ENCODE measurements at regions not wholly inside any gene's neighbourhood (a gene's known extent, or its start where the extent isn't known, plus 50 kb on each side); places are given as distances from the start of the nearest gene placed in this dataset.

GRCh38 chr2:128769457-128770142 lies 450.9 kb upstream of the HS6ST1 start:
- Histone ChIP-seq H3K27ac (no peak overlapping the region), H3K36me3 (replicated peaks) (no peaks in the 10 kb centered on the region), H3K4me3 (ENCODE audit: low read depth, low read length) (no peak overlapping the region), H3K27me3 (replicated peaks) (no peaks in the 10 kb centered on the region)
- in situ Hi-C loops (cut with HindIII; ENCODE audit: low pct_ligation_motif_present, low sequenced_read_pairs), result no loop called here
- DNase-seq, result no peak
- no peak for TF ChIP-seq CTCF (IDR thresholded peaks at IDR 0.05; ENCODE audit: low read depth, low read length, missing control alignments)

DNA sequence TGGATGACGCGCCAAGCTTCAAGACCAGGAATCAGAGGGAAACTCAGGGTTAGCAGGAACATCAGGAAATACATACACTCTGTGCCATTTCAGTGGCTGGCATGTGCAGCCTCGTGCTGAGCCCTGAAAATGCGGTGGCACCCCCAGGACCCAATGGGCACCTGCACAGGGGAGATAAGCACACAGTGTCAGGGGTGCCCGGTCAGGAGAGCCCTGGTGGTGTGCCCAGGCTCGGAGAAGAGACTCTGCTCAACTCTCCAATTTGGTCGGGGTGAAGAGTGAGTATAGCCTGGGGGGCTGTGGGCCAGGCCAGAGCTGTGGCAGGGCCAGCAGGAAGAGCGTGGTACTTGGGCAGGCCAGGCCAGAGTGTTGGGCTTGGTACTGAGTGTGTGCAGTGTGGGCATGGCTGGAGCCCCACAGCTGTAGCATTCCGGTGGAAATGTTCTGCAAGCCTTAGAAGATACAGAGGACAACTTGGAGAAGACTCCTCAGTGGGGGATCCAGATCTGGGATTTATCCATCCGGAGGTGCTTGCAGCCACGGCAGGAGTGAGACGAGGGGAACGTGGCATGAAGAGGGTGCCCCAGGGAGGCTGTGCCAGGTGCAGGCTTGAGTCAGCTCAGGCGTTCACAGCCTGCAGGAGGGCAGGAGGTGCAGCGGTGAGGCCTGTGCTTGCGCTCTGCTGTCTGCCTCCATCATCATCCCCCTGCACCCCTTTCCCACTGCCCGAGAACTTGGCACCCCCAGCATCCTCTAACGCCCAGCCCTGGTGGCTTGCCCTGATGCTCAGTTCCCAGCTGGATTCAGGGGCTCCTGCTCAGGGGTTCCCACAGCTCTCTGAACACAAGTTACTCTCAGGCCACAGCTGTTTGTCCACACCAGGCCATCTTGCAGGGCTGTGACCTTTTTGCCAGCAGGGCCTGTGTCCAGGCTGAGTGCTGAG lies 451.7 kb upstream of the HS6ST1 start:
- in situ Hi-C loops (cut with HindIII; ENCODE audit: low pct_ligation_motif_present, low sequenced_read_pairs), result no loop called here
- no peak for TF ChIP-seq CTCF (IDR thresholded peaks at IDR 0.05; ENCODE audit: low read depth, low read length, missing control alignments)
- H3K27me3 ChIP-seq (replicated peaks), result no peaks in the 10 kb centered on the region
- no peak overlapping the region for H3K4me3 ChIP-seq (ENCODE audit: low read depth, low read length)
- no peaks in the 10 kb centered on the region for H3K36me3 ChIP-seq (replicated peaks)
- H3K27ac ChIP-seq, result no peak overlapping the region
- DNase-seq, result no peak

DNA sequence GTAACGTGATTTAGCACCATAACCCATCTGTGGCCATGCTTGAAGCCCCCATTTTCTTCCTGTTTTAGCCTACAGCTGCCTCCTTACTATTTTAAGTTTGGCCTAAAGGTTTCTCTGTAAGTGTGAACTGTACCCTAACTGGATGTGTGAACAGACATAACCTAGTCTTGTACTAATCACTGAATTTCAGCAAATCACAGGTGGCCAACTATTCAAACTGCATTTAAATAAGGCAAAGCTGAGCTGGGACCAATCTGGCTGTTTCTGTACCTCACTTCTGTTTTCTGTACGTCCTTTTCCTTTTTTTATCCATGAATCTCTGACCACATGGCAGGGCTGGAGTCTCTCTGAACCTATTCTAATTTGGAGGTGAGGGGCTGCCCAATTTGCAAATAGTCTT lies 452.7 kb upstream of the HS6ST1 start:
- Histone ChIP-seq H3K27ac (no peak overlapping the region), H3K27me3 (replicated peaks) (no peaks in the 10 kb centered on the region), H3K36me3 (replicated peaks) (no peaks in the 10 kb centered on the region), H3K4me3 (ENCODE audit: low read depth, low read length) (no peak overlapping the region)
- in situ Hi-C loops (cut with HindIII; ENCODE audit: low pct_ligation_motif_present, low sequenced_read_pairs), result no loop called here
- no peak for DNase-seq
- no peak for TF ChIP-seq CTCF (IDR thresholded peaks at IDR 0.05; ENCODE audit: low read depth, low read length, missing control alignments)

DNA sequence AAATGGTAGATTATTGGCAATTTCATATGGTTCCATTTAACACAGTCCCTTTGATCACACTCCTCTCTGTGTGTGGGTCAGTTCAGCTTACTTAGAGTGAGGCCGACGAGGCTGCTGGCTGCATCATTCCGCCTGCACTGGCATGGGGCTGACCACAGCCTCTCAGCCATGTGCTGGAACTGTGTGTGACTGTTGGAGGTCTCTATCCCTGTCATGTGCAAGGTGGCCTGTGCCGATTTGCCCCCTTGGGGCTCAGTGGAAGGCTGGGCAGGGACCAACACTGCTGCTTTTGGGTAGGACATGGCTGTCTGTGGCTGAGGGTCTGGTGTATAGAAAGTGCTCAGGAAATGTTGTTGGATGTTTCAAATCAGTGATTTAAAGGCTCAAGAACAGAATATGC lies 454.0 kb upstream of the HS6ST1 start:
- Histone ChIP-seq H3K27me3 (replicated peaks) (no peaks in the 10 kb centered on the region), H3K27ac (no peak overlapping the region), H3K4me3 (ENCODE audit: low read depth, low read length) (no peak overlapping the region), H3K36me3 (replicated peaks) (no peaks in the 10 kb centered on the region)
- no peak for TF ChIP-seq CTCF (IDR thresholded peaks at IDR 0.05; ENCODE audit: low read depth, low read length, missing control alignments)
- no peak for DNase-seq
- in situ Hi-C loops (cut with HindIII; ENCODE audit: low pct_ligation_motif_present, low sequenced_read_pairs), result no loop called here

GRCh38 chr2:128773641-128774319 lies 455.1 kb upstream of the HS6ST1 start:
- H3K27me3 ChIP-seq (replicated peaks), result no peaks in the 10 kb centered on the region
- TF ChIP-seq CTCF (IDR thresholded peaks at IDR 0.05; ENCODE audit: low read depth, low read length, missing control alignments), result no peak
- no peak for DNase-seq
- H3K36me3 ChIP-seq (replicated peaks), result no peaks in the 10 kb centered on the region
- in situ Hi-C loops (cut with HindIII; ENCODE audit: low pct_ligation_motif_present, low sequenced_read_pairs), result no loop called here
- no peak overlapping the region for H3K4me3 ChIP-seq (ENCODE audit: low read depth, low read length)
- H3K27ac ChIP-seq, result no peak overlapping the region

Measured in brain microvascular endothelial cell (primary cell).